Gastroesophageal sphincter (tissue), 3 donors: ENCODE measurements at regions not wholly inside any gene's neighbourhood (a gene's known extent, or its start where the extent isn't known, plus 50 kb on each side); places are given as distances from the start of the nearest gene placed in this dataset.

Experiments used
- CTCF ChIP-seq, 4 experiments: fragments of 200-600 bp in 2 of 4; fragments of 450-650 bp in 2 of 4; sonication (generic) in 1 of 4; IDR thresholded peaks; one replicate each; pipeline ENCODE4 v1.5.1; 2017 to 2019; ENCODE audit warnings: antibody characterized with exemption in 4 of 4, mild to moderate bottlenecking in 2 of 4, moderate library complexity in 2 of 4
- EP300 ChIP-seq: sonication (generic); formaldehyde crosslinking; IDR thresholded peaks from one replicate; pipeline ENCODE4 v1.6.1; 2017; ENCODE audit warnings: antibody characterized with exemption, mild to moderate bottlenecking
- POLR2AphosphoS5 ChIP-seq: sonication (generic); formaldehyde crosslinking; IDR thresholded peaks from one replicate; pipeline ENCODE4 v1.6.1; 2017; ENCODE audit warnings: antibody characterized with exemption

- TF ChIP-seq CTCF (IDR thresholded peaks at IDR 0.05) (no peak), POLR2AphosphoS5 (no peak), EP300 (no peak)
These were observed 239.3 kb upstream of the ID4 start for GRCh38 chr6:19597809-19598320.
